Astrocyte of the cerebellum (primary cell): ENCODE measurements at regions not wholly inside any gene's neighbourhood (a gene's known extent, or its start where the extent isn't known, plus 50 kb on each side); places are given as distances from the start of the nearest gene placed in this dataset.
"Not testable (repeated sequence)": the region's sequence is repeated elsewhere in the genome, so short reads cannot be mapped to it uniquely, and the experiment has no call there.

Experiments
- DNase-seq: peaks from one replicate; pipeline ENCODE4 v3.0.0-alpha.2; 2011; ENCODE audit warnings: low read depth
- H3K4me3 ChIP-seq: 2 replicates; pipeline ENCODE4 v1.5.1; 2011; ENCODE audit warnings: mild to moderate bottlenecking, low read depth, low read length, moderate library complexity
- CTCF ChIP-seq: IDR thresholded peaks from 2 replicates; pipeline ENCODE4 v1.5.1; 2012; ENCODE audit warnings: low read length, low read depth, moderate library complexity, mild to moderate bottlenecking; ENCODE audit errors: missing control alignments
- in situ Hi-C: cut with HindIII; loops from 2 replicates; pipeline ENCODE4 v1.10.0; 2017; ENCODE audit warnings: low sequenced_read_pairs

GRCh38 chr2:138881126-138881525 lies 100.9 kb upstream of the NXPH2 start:
- no peak for TF ChIP-seq CTCF
- in situ Hi-C loops = no loop called here
- H3K4me3 ChIP-seq = no peak overlapping the region
- DNase-seq = no peak

GRCh38 chr2:138879931-138880330 lies 99.7 kb upstream of the NXPH2 start:
- DNase-seq = no peak
- in situ Hi-C loops = no loop called here

GRCh38 chr2:138877421-138877820 lies 97.2 kb upstream of the NXPH2 start:
- DNase-seq = no peak

More at GRCh38 chr2:138879931-138880330, 99.7 kb upstream of the NXPH2 start:
- TF ChIP-seq CTCF = no peak
- H3K4me3 ChIP-seq = no peak overlapping the region

GRCh38 chr2:138874251-138874650 lies 94.1 kb upstream of the NXPH2 start:
- no peak for TF ChIP-seq CTCF
- no peak overlapping the region for H3K4me3 ChIP-seq
- in situ Hi-C loops = no loop called here
- no peak for DNase-seq

More at GRCh38 chr2:138877421-138877820, 97.2 kb upstream of the NXPH2 start:
- in situ Hi-C loops = no loop called here
- no peak overlapping the region for H3K4me3 ChIP-seq
- no peak for TF ChIP-seq CTCF

- DNase-seq, H3K4me3 ChIP-seq, in situ Hi-C loops: not testable (repeated sequence)
These were observed 91.9 kb upstream of the NXPH2 start for GRCh38 chr2:138872116-138872515.

GRCh38 chr2:138871312-138871711 lies 91.1 kb upstream of the NXPH2 start:
- no peak for TF ChIP-seq CTCF
- no peak for DNase-seq
- in situ Hi-C loops = no loop called here
- H3K4me3 ChIP-seq = no peak overlapping the region

GRCh38 chr2:138867341-138867740 lies 87.2 kb upstream of the NXPH2 start:
- no peak for TF ChIP-seq CTCF
- DNase-seq = no peak
- in situ Hi-C loops = no loop called here
- H3K4me3 ChIP-seq = no peak overlapping the region
